Activated naive CD8-positive, alpha-beta T cell treated with anti-CD3 and anti-CD28 coated beads, Interleukin-2, amount 10 ng/mL, durations not matched to agents 7 days and 5 days (primary cell): ENCODE measurements at regions not wholly inside any gene's neighbourhood (a gene's known extent, or its start where the extent isn't known, plus 50 kb on each side); places are given as distances from the start of the nearest gene placed in this dataset.
"Not testable (repeated sequence)": the region's sequence is repeated elsewhere in the genome, so short reads cannot be mapped to it uniquely, and the experiment has no call there.

Experiments
- ATAC-seq: fragments of 150-1000 bp; cut with Tn5 transposase; one replicate; pipeline ENCODE4 v1.10.0; 2021; ENCODE audit warnings: low read depth, moderate library complexity
- POLR2A ChIA-PET: fragments of 350-600 bp; sonication (Branson Sonifier 250); formaldehyde crosslinking; loops from one replicate; lab custom pipeline; 2021; ENCODE audit warnings: antibody characterized with exemption; lab: Charles Lee
- DNase-seq: peaks from one replicate; pipeline ENCODE4 v3.0.0; 2021
- H3K27ac Mint-ChIP-seq: one replicate; pipeline ENCODE4 v1.8.0; 2022; ENCODE audit warnings: mild to moderate bottlenecking, mixed read lengths
- H3K27me3 Mint-ChIP-seq: one replicate; pipeline ENCODE4 v1.8.0; 2022; ENCODE audit warnings: mild to moderate bottlenecking, moderate library complexity, mixed read lengths
- H3K36me3 Mint-ChIP-seq: one replicate; pipeline ENCODE4 v1.8.0; 2021; ENCODE audit warnings: mild to moderate bottlenecking, mixed read lengths
- H3K4me1 Mint-ChIP-seq: one replicate; pipeline ENCODE4 v1.8.0; 2021; ENCODE audit warnings: mixed read lengths
- H3K4me3 Mint-ChIP-seq: one replicate; pipeline ENCODE4 v1.8.0; 2022; ENCODE audit warnings: mild to moderate bottlenecking, moderate library complexity, mixed read lengths
- H3K9me3 Mint-ChIP-seq: one replicate; pipeline ENCODE4 v1.8.0; 2021; ENCODE audit warnings: mixed read lengths

- POLR2A ChIA-PET, result no interaction called here
- Mint-ChIP-seq H3K27me3 (peaks cover 2% of the 10 kb centered on the region), H3K4me1 (peaks cover 14% of the 10 kb centered on the region)
Observed at GRCh38 chr12:46901464-46902205, 75.8 kb upstream of the SLC38A4 start.

GRCh38 chr12:46903058-46903457 is 77.3 kb upstream of the SLC38A4 start:
- H3K9me3 Mint-ChIP-seq, result peaks cover 4% of the 10 kb centered on the region
- H3K27ac Mint-ChIP-seq, result no peak overlapping the region
- peaks cover 10% of the 10 kb centered on the region for H3K4me1 Mint-ChIP-seq
- no peak for ATAC-seq
- H3K36me3 Mint-ChIP-seq, result peaks cover 2% of the 10 kb centered on the region
- H3K4me3 Mint-ChIP-seq, result no peak overlapping the region
- DNase-seq, result no peak
- POLR2A ChIA-PET, result no interaction called here
- H3K27me3 Mint-ChIP-seq, result peaks cover 2% of the 10 kb centered on the region

More at GRCh38 chr12:46901464-46902205, 75.8 kb upstream of the SLC38A4 start:
- Mint-ChIP-seq H3K27ac (no peak overlapping the region), H3K9me3 (peaks cover 10% of the 10 kb centered on the region), H3K36me3 (peaks cover 2% of the 10 kb centered on the region), H3K4me3 (no peak overlapping the region)
- ATAC-seq (no peak), DNase-seq (no peak)

DNA sequence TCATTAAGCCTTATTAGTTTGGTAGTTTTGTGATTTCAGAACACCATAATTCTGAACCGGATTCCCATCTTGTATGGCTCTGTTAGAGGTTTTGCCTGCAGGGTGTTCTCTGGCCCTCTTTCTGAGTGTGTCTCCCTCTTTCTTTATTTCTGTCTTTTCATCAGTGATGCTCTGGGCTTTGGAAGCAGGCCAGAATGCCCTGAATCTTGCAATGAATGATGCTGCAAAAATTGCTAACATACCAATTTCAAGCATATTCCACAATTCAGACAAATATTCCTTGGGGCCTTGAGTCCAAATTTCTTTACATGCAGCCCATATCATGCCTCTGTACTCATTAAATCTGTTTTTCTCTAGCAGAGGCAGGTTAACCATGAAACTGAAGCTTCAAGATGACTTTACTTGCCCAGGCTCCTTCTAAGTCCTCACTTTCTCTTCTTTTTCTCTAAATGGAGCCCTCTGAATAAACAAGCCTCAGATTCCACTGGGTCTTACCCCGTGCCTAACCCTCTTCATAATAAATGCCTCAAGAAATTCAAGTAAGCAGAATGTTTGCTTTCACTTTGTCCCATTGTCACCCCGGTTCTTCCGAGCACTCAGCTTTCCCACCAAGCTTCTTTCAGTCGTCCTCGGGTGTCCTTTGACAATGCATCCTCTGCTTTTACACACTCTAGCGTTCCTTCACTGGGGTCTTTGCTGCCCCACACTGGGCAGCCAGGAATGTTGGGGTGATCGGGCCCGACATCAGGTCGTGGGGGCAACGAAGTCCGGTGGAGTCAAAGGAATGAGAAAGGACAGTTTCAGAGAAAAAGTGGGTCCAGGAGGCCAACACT is 78.8 kb upstream of the SLC38A4 start:
- Mint-ChIP-seq H3K27me3 (peaks cover 2% of the 10 kb centered on the region), H3K36me3 (no peaks in the 10 kb centered on the region), H3K4me3 (no peak overlapping the region), H3K4me1 (peaks cover 4% of the 10 kb centered on the region), H3K27ac (no peak overlapping the region), H3K9me3 (peaks cover 3% of the 10 kb centered on the region)
- DNase-seq (no peak), ATAC-seq (no peak)
- POLR2A ChIA-PET, result no interaction called here

DNA sequence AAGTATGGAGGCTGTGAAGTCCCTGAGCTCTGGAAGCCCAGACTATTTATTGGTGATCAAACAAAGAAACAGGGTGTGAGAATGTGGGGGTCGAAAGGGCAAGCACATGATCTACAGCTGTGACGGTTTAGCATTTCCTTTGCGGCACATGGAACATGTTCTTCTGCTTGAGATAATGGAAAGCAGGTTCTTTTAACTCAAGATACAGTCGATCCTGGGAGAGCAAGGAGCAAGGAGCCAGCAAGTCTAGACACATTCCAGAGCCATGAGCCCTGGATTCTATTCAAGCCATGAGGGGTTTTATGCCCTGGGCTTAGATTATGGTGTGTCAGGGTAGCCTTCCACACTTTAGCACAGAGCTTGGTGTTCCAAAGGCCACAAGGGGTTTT is 79.4 kb upstream of the SLC38A4 start:
- H3K4me3 Mint-ChIP-seq, H3K27ac Mint-ChIP-seq, POLR2A ChIA-PET: not testable (repeated sequence)

GRCh38 chr12:46907791-46908190 is 82.0 kb upstream of the SLC38A4 start:
- Mint-ChIP-seq H3K27me3 (peaks cover 8% of the 10 kb centered on the region), H3K4me3 (no peak overlapping the region), H3K36me3 (peaks cover 3% of the 10 kb centered on the region), H3K4me1 (no peaks in the 10 kb centered on the region), H3K27ac (no peak overlapping the region), H3K9me3 (peaks cover 4% of the 10 kb centered on the region)
- ATAC-seq (no peak), DNase-seq (no peak)
- POLR2A ChIA-PET, result no interaction called here

More for the DNA sequence above, 79.4 kb upstream of the SLC38A4 start:
- not testable (repeated sequence) for DNase-seq, H3K4me1 Mint-ChIP-seq, ATAC-seq, H3K27me3 Mint-ChIP-seq, H3K36me3 Mint-ChIP-seq, H3K9me3 Mint-ChIP-seq

- Mint-ChIP-seq H3K4me3 (no peak overlapping the region), H3K4me1 (no peaks in the 10 kb centered on the region), H3K36me3 (peaks cover 3% of the 10 kb centered on the region), H3K9me3 (peaks cover 4% of the 10 kb centered on the region), H3K27ac (no peak overlapping the region), H3K27me3 (peaks cover 8% of the 10 kb centered on the region)
- DNase-seq (no peak), ATAC-seq (no peak)
- POLR2A ChIA-PET, result no interaction called here
Observed at GRCh38 chr12:46908236-46908935, 82.6 kb upstream of the SLC38A4 start.

- no peak for DNase-seq
- no peak for ATAC-seq
- POLR2A ChIA-PET, result no interaction called here
- Mint-ChIP-seq H3K27me3 (peaks cover 10% of the 10 kb centered on the region), H3K4me1 (no peaks in the 10 kb centered on the region), H3K27ac (no peak overlapping the region), H3K4me3 (no peak overlapping the region), H3K9me3 (peaks cover 4% of the 10 kb centered on the region), H3K36me3 (peaks cover 3% of the 10 kb centered on the region)
Observed at GRCh38 chr12:46908936-46909635, 83.3 kb upstream of the SLC38A4 start.

DNA sequence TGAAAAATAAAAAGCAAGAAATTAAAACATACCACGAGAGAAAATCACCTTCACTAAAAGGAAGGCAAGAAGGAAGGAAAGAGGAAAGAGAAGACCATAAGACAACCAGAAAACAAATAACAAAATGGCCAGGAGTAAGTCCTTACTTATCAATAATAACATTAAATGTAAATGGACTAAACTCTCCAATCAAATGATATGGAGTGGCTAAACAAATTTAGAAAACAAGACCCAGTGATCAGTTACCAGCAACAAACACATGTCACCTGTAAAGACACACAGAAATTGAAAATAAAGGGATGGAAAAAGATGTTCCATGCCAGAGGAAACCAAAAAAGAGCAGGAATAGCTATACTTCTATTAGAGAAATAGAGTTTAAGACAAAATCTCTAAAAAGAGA is 85.0 kb upstream of the SLC38A4 start:
- Mint-ChIP-seq H3K4me1 (no peaks in the 10 kb centered on the region), H3K27ac (no peak overlapping the region), H3K36me3 (peaks cover 3% of the 10 kb centered on the region), H3K27me3 (peaks cover 10% of the 10 kb centered on the region), H3K4me3 (no peak overlapping the region), H3K9me3 (peaks cover 4% of the 10 kb centered on the region)
- no peak for ATAC-seq
- POLR2A ChIA-PET, result no interaction called here
- no peak for DNase-seq

- ATAC-seq (no peak), DNase-seq (no peak)
- peaks cover 3% of the 10 kb centered on the region for H3K36me3 Mint-ChIP-seq
- H3K9me3 Mint-ChIP-seq, result peaks cover 4% of the 10 kb centered on the region
- POLR2A ChIA-PET, result no interaction called here
- peaks cover 13% of the 10 kb centered on the region for H3K27me3 Mint-ChIP-seq
- no peaks in the 10 kb centered on the region for H3K4me1 Mint-ChIP-seq
- H3K27ac Mint-ChIP-seq, result no peak overlapping the region
- H3K4me3 Mint-ChIP-seq, result no peak overlapping the region
Observed at GRCh38 chr12:46914336-46914735, 88.5 kb upstream of the SLC38A4 start.

- POLR2A ChIA-PET, result no interaction called here
- Mint-ChIP-seq H3K27ac (no peak overlapping the region), H3K36me3 (peaks cover 3% of the 10 kb centered on the region), H3K4me3 (no peak overlapping the region), H3K27me3 (peaks cover 13% of the 10 kb centered on the region), H3K9me3 (peaks cover 4% of the 10 kb centered on the region), H3K4me1 (no peaks in the 10 kb centered on the region)
- ATAC-seq, result no peak
- DNase-seq, result no peak
Observed at GRCh38 chr12:46915082-46915481, 89.3 kb upstream of the SLC38A4 start.

DNA sequence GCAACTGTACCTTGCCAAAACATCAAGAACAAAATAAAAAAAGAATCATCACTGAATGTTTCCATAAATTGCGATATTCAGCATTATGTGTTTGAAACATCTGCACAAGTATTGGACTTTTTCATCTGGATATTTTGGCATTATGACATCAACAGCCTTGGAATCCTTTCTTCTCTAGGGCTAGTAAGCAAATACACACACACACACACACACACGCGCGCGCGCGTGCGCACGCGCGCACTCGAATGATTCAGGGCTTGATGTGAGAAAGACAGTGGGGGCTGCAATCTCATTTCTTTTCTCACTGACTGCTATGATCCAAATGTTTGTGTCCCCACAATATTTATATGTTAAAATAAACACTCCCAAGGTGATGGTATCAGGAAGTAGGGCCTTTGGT is 90.0 kb upstream of the SLC38A4 start:
- H3K27ac Mint-ChIP-seq, result no peak overlapping the region
- POLR2A ChIA-PET, result no interaction called here
- H3K27me3 Mint-ChIP-seq, result peaks cover 13% of the 10 kb centered on the region
- peaks cover 1% of the 10 kb centered on the region for H3K9me3 Mint-ChIP-seq
- H3K36me3 Mint-ChIP-seq, result peaks cover 3% of the 10 kb centered on the region
- H3K4me3 Mint-ChIP-seq, result no peak overlapping the region
- ATAC-seq (no peak), DNase-seq (no peak)
- H3K4me1 Mint-ChIP-seq, result no peaks in the 10 kb centered on the region

GRCh38 chr12:46916796-46917419 is 91.1 kb upstream of the SLC38A4 start:
- DNase-seq (no peak), ATAC-seq (no peak)
- no peak overlapping the region for H3K27ac Mint-ChIP-seq
- peaks cover 8% of the 10 kb centered on the region for H3K27me3 Mint-ChIP-seq
- H3K36me3 Mint-ChIP-seq, result peaks cover 3% of the 10 kb centered on the region
- no peaks in the 10 kb centered on the region for H3K9me3 Mint-ChIP-seq
- POLR2A ChIA-PET, result no interaction called here
- no peaks in the 10 kb centered on the region for H3K4me1 Mint-ChIP-seq
- no peak overlapping the region for H3K4me3 Mint-ChIP-seq

- POLR2A ChIA-PET, result no interaction called here
- Mint-ChIP-seq H3K4me1 (no peaks in the 10 kb centered on the region), H3K4me3 (no peak overlapping the region), H3K27me3 (peaks cover 7% of the 10 kb centered on the region), H3K36me3 (no peaks in the 10 kb centered on the region), H3K9me3 (no peaks in the 10 kb centered on the region), H3K27ac (no peak overlapping the region)
- no peak for DNase-seq
- ATAC-seq, result no peak
Observed at GRCh38 chr12:46917821-46918220, 92.0 kb upstream of the SLC38A4 start.
